Upper lobe of left lung (tissue), 4 donors: ENCODE measurements at regions not wholly inside any gene's neighbourhood (a gene's known extent, or its start where the extent isn't known, plus 50 kb on each side); places are given as distances from the start of the nearest gene placed in this dataset.

Source experiments
- EP300 ChIP-seq, 4 donors: sonication (generic); formaldehyde crosslinking; IDR thresholded peaks; one replicate each; pipeline ENCODE4 v1.5.1; 2017; ENCODE audit warnings: antibody characterized with exemption in 4 of 4, control low read depth in 2 of 4
- POLR2AphosphoS5 ChIP-seq, 2 donors: sonication (generic); formaldehyde crosslinking; IDR thresholded peaks; one replicate each; pipeline ENCODE4 v1.5.1; 2017; ENCODE audit warnings: antibody characterized with exemption in 2 of 2
- TF ChIP-seq, protein P1 (sequence below), 6 experiments: fragments of 450-650 bp in 4 of 6; fragments of 200-600 bp in 2 of 6; sonication (generic) in 2 of 6; IDR thresholded peaks; one replicate each; pipeline ENCODE4 v1.5.1; 2016 to 2019; ENCODE audit warnings: antibody characterized with exemption in 6 of 6

GRCh38 chr11:15651033-15651432 lies 536.3 kb downstream of the INSC start:
- TF ChIP-seq EP300 (IDR thresholded peaks at IDR 0.05) (no peak), POLR2AphosphoS5 (IDR thresholded peaks at IDR 0.05) (no peak)
- TF ChIP-seq, protein P1, sequence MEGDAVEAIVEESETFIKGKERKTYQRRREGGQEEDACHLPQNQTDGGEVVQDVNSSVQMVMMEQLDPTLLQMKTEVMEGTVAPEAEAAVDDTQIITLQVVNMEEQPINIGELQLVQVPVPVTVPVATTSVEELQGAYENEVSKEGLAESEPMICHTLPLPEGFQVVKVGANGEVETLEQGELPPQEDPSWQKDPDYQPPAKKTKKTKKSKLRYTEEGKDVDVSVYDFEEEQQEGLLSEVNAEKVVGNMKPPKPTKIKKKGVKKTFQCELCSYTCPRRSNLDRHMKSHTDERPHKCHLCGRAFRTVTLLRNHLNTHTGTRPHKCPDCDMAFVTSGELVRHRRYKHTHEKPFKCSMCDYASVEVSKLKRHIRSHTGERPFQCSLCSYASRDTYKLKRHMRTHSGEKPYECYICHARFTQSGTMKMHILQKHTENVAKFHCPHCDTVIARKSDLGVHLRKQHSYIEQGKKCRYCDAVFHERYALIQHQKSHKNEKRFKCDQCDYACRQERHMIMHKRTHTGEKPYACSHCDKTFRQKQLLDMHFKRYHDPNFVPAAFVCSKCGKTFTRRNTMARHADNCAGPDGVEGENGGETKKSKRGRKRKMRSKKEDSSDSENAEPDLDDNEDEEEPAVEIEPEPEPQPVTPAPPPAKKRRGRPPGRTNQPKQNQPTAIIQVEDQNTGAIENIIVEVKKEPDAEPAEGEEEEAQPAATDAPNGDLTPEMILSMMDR (IDR thresholded peaks at IDR 0.05), result no peak
